ENCODE measurements at regions not wholly inside any gene's neighbourhood (a gene's known extent, or its start where the extent isn't known, plus 50 kb on each side); places are given as distances from the start of the nearest gene placed in this dataset.
"Not testable (repeated sequence)": the region's sequence is repeated elsewhere in the genome, so short reads cannot be mapped to it uniquely, and the experiment has no call there.

- no peak for DNase-seq
Observed at GRCh38 chr7:145434811-145435210, 599.0 kb upstream of the TPK1 start.

GRCh38 chr7:145431834-145432233 lies 596.0 kb upstream of the TPK1 start:
- no peak for DNase-seq

GRCh38 chr7:145418481-145418880 lies 582.6 kb upstream of the TPK1 start:
- DNase-seq: not testable (repeated sequence)

- DNase-seq: no peak
Observed at GRCh38 chr7:145411066-145411465, 575.2 kb upstream of the TPK1 start.

GRCh38 chr7:145398758-145399157 lies 562.9 kb upstream of the TPK1 start:
- DNase-seq: no peak

GRCh38 chr7:145394126-145394525 lies 558.3 kb upstream of the TPK1 start:
- no peak for DNase-seq

- no peak for DNase-seq
Observed at GRCh38 chr7:145382762-145383161, 546.9 kb upstream of the TPK1 start.

GRCh38 chr7:145378197-145378596 lies 542.3 kb upstream of the TPK1 start:
- DNase-seq: no peak

GRCh38 chr7:145360511-145361100 lies 524.8 kb upstream of the TPK1 start:
- no peak for DNase-seq

GRCh38 chr7:145350334-145350733 lies 514.5 kb upstream of the TPK1 start:
- no peak for DNase-seq

GRCh38 chr7:145349452-145349851 lies 513.6 kb upstream of the TPK1 start:
- DNase-seq: not testable (repeated sequence)

- no peak for DNase-seq
Observed at GRCh38 chr7:145347271-145347670, 511.4 kb upstream of the TPK1 start.

- no peak for DNase-seq
Observed at GRCh38 chr7:145339319-145339718, 503.5 kb upstream of the TPK1 start.

- DNase-seq: no peak
Observed at GRCh38 chr7:145331522-145331921, 495.7 kb upstream of the TPK1 start.

- no peak for DNase-seq
Observed at GRCh38 chr7:145331076-145331475, 495.2 kb upstream of the TPK1 start.

- DNase-seq: no peak
Observed at GRCh38 chr7:145327646-145328045, 491.8 kb upstream of the TPK1 start.

GRCh38 chr7:145324081-145324480 lies 488.2 kb upstream of the TPK1 start:
- no peak for DNase-seq

GRCh38 chr7:145313551-145313950 lies 477.7 kb upstream of the TPK1 start:
- no peak for DNase-seq

GRCh38 chr7:145293754-145294153 lies 457.9 kb upstream of the TPK1 start:
- DNase-seq: no peak

- no peak for DNase-seq
Observed at GRCh38 chr7:145293228-145293701, 457.4 kb upstream of the TPK1 start.

GRCh38 chr7:145289384-145289783 lies 453.5 kb upstream of the TPK1 start:
- no peak for DNase-seq

- DNase-seq: no peak
Observed at GRCh38 chr7:145276118-145276517, 440.3 kb upstream of the TPK1 start.

GRCh38 chr7:145269418-145270161 lies 433.7 kb upstream of the TPK1 start:
- no peak for DNase-seq

GRCh38 chr7:145265180-145265579 lies 429.3 kb upstream of the TPK1 start:
- DNase-seq: no peak

GRCh38 chr7:145263886-145264285 lies 428.0 kb upstream of the TPK1 start:
- no peak for DNase-seq
